CD4-positive, alpha-beta T cell treated with Interleukin-17A for 1 hour (primary cell): ENCODE measurements at regions not wholly inside any gene's neighbourhood (a gene's known extent, or its start where the extent isn't known, plus 50 kb on each side); places are given as distances from the start of the nearest gene placed in this dataset.
"Not testable (repeated sequence)": the region's sequence is repeated elsewhere in the genome, so short reads cannot be mapped to it uniquely, and the experiment has no call there.

Experiments used
- DNase-seq: peaks from one replicate; pipeline ENCODE4 v3.0.0-alpha.2; 2020

DNA sequence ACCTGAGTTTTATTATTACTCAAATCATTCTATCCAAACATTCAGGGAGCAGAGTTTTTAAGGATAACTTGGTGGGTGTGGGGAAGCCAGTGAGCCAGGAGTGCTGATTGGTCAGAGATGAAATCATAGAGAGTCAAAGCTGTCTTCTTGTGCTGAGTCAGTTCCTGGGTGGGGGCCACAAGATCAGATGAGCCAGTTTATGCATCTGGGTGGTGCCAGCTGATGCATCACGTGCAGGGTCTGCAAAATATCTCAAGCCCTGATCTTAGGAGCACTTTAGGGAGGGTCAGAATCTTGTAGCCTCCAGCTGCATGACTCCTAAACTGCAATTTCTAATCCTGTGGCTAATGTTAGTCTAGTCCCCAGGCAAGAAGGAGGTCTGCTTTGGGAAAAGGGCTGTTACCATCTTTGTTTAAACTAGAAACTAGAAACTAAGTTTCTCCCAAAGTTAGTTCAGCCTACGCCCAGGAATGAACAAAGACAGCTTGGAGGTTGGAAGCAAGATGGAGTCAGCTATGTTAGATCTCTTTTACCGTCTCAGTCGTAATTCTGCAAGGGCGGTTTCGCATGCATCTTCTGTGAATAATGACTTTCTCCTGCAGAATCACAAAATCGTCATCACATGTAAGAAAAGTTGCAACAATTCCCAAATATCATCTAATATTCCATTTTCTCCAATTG lies 97.5 kb downstream of the ZNF664 start:
- not testable (repeated sequence) for DNase-seq

GRCh38 chr12:124071075-124071443 lies 98.0 kb downstream of the ZNF664 start:
- no peak for DNase-seq

DNA sequence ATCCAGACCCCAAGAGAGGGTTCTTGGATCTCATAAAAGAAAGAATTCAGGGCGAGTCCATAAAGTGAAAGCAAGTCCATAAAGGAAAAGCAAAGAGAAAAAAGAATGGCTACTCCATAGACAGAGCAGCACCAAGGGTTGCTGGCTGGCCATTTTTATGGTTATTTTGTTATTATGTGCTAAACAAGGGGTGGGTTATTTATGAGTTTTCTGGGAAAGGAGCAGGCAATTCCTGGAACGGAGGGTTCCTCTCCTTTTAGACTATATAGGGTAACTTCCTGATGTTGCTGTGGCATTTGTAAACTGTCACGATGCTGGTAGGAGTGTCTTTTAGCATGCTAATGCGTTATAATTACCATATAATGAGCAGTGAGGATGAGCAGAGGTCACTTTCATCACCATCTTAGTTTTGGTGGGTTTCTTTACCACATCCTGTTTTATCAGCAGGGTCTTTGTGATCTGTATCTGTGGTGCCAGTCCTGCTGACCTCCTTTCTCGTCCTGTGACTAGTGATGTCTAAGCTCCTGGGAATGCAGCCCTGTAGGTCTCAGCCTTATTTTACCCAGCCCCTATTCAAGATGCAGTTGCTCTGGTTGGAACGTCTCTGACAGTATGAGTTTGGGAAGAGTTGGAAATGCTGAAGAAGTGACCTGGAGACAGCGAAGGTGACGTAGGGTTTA lies 100.5 kb downstream of the ZNF664 start:
- DNase-seq: no peak

GRCh38 chr12:124075841-124076240 lies 102.8 kb downstream of the ZNF664 start:
- no peak for DNase-seq

DNA sequence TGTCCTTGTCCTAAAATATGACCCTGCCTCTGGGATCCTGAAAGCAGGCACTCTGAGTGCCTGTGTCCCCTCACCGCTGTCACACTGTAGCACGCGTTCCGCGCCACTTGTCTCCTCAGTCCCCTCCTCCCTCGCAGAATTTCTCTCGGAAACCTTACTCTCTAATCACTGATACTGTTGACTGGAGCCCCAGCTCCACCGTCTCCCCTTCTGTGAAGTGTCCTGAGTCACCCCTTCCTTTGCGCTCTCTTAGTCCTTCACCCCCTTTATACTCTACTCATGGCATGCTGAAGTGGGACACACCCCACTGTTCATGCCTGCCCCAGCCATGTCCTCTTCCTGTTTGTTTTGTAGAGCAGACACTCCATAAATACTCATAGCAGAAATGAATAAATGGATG lies 104.7 kb downstream of the ZNF664 start:
- DNase-seq: no peak

GRCh38 chr12:124078800-124079199 lies 105.8 kb downstream of the ZNF664 start:
- no peak for DNase-seq

GRCh38 chr12:124080649-124081048 lies 107.6 kb downstream of the ZNF664 start:
- no peak for DNase-seq

DNA sequence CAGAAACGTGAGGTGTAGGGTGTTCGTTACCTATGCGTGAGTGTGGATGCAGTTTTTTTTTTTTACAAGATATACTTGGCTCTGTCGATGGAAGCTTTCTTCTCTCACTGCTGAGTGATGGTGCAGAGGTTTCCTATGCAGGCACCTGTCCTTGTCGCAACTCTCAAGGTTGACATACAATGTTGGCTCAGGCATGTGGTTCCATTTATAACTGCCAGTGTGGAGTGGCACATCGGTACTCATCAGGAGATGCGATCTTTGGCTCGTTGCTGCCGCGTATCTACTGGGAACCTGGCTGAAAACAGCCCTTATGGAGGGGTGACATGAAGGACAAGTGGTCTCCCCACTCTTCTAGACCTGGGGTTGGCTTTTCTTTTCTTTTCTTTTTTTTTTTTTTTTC lies 109.0 kb downstream of the ZNF664 start:
- no peak for DNase-seq

DNA sequence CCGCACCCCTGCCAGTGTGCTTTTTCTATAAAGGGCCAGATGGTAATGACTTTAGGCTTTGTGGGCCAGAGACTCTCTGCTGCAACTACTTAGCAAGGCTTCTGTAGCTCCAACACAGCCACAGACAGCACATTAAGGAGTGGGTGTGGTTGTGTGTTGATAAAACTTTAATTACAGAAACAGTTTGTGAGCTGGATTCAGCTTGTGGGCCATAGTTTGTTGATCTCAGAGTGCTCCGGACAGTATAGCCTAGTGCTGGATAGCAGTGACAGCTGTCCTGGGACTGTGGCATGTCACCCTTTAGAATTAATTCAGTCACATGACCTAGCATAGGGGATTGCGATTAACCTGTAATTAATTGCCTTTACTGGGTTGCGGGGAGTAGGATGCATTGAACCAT lies 109.7 kb downstream of the ZNF664 start:
- DNase-seq: no peak

DNA sequence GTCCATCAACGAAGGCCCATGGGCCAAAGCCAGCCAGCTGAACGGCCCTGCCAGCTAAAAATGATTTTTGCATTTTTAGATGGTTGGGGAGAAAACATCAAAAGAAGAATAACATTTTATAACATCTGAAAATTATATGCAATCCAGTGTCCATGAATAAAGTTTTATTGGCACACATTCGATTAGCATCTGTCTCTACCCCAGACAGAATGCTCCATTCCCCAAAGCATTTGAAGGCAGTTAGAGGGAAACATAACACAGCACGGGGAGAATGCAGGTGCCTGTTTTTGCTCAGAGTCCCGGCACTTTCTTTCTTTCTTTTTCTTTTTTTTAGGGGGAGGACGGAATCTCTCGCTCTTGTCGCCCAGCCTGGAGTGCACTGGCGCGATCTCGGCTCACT lies 110.7 kb downstream of the ZNF664 start:
- no peak for DNase-seq

- DNase-seq: no peak
Measured at GRCh38 chr12:124085419-124086296, 112.6 kb downstream of the ZNF664 start.

DNA sequence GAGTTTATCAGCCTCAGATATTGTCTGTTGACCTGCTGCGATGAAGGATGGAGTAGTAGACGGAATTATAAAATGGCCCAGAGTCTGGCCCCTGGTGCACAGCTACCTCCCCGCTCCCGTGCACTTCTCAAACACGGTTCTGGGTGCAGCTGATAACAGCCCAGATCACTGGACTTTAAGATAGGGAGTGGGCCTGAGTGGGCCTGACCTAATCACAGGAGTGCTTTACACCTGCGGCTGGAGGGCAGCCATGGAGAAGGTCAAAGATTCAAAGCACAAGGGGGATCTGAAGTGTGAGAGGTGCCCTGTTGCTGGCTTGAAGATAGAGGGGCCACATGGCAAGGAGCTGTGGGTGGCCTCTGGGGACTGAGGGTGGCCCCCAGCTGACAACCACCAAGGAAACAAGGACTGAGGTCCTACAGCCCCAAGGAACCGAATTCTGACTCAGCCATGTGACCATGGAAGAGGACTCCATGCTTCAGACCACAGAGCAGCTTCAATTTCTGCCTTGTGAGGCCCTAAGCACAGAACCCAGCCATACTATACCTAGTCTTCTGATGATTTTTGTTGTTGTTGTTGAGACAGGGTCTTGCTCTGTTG lies 113.4 kb downstream of the ZNF664 start:
- no peak for DNase-seq

- no peak for DNase-seq
Measured at GRCh38 chr12:124087266-124088051, 114.4 kb downstream of the ZNF664 start.

DNA sequence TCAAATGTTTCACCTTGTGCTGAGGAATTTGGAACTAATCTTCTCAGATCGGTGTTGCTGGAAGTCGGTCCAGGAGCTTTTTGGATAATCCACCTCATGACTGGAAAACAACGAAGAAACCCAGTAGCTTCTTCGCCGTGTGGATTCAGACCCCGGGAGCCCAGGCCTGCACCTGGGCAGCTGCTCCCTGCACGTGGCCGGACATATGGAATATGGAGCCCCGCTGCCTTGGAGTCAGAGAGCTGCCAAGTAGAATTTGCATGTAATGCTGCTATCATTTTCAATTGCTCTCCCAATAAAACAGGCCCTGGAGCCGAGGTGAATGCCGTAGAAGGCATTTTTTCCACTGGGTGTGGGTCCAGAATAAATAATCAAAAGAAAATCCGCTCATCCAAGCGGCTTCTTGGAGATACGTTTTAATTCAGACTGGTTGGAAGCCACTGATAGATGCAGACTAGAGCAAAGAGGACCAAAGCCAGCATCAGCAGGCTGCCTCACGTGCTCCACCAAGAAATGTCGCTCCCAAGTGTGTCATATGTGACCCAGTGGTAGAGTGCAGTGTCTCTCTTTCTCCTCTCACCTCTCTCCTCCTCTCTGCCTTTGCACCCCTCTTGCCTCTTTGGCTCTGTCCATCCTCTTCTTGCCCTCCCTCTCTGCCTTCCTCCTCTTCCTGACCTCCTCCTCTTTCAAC lies 115.3 kb downstream of the ZNF664 start:
- DNase-seq: no peak

- DNase-seq: not testable (repeated sequence)
Measured at GRCh38 chr12:124089181-124089914, 116.3 kb downstream of the ZNF664 start.

- DNase-seq: no peak
Measured at GRCh38 chr12:124091835-124092234, 118.8 kb downstream of the ZNF664 start.

DNA sequence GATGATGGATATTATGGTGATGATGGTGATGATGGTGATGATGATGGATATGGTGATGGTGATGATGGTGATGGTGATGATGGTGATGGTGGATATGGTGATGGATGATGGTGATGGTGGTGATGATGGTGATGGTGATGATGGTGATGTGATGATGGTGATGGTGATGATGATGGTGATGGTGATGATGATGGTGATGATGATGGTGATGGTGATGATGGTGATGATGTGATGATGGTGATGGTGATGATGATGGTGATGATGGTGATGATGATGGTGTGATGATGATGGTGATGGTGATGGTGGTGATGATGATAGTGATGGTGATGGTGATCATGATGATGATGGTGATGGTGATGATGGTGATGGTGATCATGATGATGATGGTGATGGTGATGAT lies 119.5 kb downstream of the ZNF664 start:
- not testable (repeated sequence) for DNase-seq

- no peak for DNase-seq
Measured at GRCh38 chr12:124093297-124093696, 120.3 kb downstream of the ZNF664 start.

GRCh38 chr12:124094188-124094587 lies 121.2 kb downstream of the ZNF664 start:
- no peak for DNase-seq

DNA sequence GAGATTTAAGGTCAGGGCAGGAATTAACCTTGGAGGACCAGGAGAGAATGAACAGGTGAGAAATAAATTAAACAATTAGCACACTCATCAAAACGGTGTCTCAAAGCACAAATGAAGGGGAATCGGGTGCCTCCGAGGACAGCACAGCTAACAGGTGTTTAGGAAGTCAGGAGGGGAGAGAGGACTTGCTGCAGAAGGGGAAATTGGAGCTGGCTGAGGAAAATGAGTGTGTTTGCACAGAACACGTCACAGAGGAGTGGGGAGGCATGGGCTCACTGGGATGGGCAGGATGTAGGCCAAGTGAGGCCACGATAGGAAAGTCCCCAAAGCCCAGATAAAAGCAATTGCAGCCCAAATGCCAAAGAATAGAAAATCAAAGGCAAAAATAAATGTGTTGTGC lies 121.7 kb downstream of the ZNF664 start:
- DNase-seq: no peak

DNA sequence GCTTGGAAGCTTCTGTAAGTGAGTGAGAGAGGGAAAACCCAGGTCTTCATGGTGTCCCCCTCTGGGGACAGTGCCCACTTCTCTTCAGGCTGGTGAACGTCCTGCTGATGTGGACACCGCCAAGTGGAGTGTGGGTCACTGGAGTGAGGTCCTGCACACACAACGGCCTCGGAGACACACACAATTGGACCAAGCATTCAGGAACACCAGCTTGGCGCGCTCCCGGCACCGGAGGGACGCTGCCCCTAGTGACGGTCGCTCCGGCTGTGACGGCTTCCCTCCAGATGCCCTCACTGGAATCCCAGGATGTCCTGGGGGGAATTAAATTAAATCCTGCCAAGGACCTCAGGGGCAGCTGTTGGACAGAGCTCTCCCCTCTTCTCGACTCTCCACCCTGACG lies 123.1 kb downstream of the ZNF664 start:
- DNase-seq: no peak
